HPDE6-E6E7 (cell line): ENCODE measurements at regions not wholly inside any gene's neighbourhood (a gene's known extent, or its start where the extent isn't known, plus 50 kb on each side); places are given as distances from the start of the nearest gene placed in this dataset.

Source experiments
- DNase-seq: peaks from one replicate; pipeline ENCODE4 v3.0.0; 2011; ENCODE audit warnings: missing footprints; ENCODE audit errors: extremely low spot score

DNA sequence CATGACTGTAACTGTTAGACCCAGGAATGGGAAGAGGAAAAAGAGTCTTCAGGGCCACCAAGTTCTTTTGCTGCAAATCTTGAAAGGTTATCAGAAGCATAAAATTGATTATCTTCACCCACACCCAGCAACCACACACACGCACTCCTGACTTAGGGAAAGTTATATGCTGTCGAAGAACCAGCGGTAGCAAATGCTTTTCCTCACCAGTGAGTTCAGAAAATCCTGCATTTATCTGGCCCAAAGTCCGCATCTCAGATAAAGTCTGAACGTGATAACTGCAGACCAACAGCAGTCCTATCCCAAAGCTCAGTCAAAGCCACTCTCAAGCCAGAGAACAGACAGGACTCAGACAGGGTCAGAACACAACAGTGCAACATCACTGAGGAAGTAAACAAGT lies 115.6 kb downstream of the IRS2 start:
- no peak for DNase-seq

DNA sequence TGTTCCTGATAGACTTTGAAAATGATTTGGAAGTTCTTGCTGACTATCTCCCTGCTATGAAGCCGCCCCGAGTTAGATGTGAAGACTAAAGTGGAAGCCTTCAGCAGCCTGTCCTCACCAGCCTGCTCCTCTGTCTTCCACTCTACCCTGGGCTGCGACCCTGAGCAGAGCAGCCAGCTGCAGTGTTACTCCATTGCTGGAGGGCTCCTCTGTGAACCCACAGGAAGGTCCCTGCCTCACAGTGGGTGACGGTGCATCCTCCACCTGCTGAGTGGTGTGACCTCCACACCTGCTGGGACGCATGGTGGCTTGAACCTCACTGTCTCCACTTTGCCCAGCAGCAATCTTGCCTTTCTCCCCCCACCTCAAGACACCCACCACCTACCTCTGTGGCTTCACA lies 116.4 kb downstream of the IRS2 start:
- DNase-seq = no peak

DNA sequence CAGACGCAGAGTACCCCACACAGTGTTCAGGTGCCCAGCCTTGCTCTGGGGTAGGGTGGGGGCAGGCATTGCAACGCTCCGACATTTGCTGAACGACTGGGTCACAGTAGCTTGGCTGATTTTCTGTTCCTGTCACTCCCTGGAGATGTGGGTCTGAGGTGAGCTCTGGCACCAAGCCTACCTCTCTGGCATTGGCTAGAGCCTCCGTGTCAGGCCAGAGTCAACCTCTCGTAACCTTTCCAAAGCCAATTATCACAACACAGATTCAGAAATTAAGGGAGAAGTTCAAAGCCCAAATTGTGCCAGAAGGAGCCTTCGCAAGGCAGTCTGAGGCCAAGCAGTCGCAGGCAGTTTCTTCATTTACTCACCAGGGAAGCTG lies 117.2 kb downstream of the IRS2 start:
- no peak for DNase-seq

DNA sequence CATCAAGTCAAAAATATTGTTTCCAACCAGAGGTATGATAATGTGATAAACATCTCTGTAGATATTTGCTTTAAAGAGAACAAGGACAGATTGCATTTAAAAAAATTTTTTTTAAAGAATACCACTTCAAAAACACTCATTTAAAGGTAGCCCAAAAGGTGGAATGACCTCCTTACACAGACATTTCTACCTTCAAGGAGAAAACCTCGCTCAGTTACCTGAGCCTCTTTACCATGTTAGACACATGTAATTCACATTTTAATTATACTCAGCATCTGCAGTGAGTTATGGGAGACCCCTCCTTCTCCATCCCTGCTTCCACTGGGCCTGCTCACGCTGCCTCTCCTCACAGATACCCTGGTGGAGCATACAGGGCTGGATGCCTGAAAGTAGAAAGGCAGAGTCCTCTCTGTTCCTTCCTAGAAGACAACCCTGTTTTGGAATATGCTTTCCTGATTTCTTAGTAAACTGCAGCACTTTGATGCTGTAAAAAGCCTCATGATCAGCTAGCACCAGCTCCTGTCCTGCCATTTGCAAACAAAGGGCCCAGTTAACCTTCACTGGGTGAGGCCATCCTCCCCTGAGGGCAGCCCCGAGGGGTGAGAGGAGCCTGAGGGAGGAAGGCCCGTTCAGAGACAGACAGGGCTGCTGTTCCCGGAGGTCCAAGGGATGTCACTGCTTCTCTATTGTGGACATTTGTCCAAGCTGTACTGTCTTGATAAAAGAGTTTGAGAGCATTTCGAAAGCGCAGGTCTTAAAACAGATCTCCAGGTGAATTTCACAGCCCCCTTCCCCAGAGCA lies 117.8 kb downstream of the IRS2 start:
- no peak for DNase-seq

DNA sequence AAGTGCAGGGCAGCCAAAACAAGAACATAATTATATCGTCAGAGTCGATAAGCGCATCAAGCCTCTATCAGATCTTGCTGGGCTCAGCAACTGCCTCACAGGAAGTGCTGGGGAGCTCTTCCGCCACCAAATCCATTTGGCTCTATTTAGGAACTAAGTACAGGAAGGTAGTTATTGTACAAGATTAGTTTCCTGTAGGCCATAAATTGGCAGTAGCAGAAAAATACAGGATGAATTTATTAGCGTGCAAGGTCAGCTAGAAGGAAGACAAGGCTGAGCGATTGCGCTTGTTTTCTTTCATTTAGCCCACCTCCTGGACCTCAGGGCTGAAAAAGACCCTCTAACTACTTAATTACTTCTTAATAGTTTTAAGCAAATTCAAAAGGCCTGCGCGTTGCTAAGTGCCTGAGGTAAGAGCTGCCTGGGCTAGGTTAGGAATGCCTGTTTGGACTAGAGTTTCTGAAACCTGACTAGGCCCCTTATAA lies 118.5 kb downstream of the IRS2 start:
- no peak for DNase-seq

DNA sequence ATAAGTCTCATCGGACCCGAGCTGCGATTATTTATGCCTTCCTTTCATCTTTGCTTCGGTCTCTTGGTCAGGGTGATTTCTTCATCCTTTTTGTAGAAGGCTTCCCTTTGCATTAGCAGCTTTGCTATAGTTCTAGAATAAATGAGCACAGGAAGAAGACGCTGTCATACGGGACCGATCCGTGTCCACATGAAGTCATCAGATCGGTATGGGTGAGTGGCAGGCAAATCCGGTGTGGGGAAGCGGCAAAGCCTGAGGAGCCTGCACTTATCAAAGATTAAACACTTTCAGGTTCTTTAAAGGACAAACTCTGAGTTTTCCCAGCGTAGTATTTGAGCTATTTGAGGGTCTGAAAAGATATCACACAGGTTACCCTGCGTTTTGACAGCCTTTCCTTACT lies 119.3 kb downstream of the IRS2 start:
- no peak for DNase-seq

DNA sequence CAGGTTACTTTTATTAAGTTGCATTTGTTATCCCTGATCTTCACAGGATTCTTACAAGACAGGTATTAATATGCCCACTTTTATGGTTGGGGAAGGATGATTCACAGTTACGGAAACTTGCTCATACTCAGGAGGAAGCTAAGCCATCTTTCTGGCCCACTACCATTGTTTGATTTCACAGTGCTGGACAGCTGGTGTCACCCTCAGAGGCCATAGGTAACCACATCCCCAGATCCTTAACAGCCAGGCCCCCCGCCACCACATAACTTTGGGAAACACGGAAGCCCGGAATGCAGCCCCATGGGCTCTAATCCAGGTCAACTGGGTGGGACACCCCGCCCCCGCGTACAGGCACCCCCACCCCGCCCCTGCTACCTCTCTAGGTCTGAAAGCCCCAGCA lies 119.7 kb downstream of the IRS2 start:
- DNase-seq = no peak

DNA sequence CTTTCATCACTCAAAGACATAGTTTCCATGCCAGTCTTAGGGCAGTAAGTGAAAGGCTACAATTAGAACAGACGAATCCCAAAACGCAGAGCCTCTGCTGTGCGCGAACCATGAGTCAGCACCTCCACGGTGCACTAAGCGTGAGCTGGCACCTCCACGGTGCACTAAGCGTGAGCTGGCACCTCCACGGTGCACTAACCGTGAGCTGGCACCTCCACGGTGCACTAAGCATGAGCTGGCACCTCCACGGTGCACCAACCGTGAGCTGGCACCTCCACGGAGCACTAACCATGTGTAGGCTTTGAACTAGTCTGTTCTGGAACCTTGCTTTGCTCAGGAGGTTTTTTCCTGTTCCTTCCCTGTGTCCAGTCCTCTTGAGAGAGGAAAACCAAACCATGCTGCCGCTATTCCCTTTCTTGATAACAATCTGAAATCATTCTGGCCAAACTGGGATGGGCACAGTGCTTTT lies 120.6 kb downstream of the IRS2 start:
- no peak for DNase-seq

DNA sequence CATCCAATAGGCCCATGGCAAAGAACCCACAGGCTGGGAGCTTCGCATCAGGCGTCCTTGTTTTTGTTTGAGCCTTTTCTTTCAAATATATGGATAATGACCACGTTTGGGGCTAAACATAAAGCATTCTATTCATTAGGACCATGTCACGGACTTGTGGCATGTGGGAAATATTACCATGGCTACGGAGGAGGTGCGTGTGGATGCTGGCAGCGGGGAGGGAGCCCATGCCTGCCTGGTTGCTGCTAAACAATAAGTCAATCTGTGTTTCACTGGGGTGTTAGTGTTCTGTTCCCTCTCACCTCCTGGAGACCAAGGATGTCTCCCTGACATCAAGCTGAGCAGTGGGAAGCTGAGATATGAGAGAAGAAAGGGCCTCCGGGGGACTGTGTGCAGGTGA lies 121.1 kb downstream of the IRS2 start:
- no peak for DNase-seq

DNA sequence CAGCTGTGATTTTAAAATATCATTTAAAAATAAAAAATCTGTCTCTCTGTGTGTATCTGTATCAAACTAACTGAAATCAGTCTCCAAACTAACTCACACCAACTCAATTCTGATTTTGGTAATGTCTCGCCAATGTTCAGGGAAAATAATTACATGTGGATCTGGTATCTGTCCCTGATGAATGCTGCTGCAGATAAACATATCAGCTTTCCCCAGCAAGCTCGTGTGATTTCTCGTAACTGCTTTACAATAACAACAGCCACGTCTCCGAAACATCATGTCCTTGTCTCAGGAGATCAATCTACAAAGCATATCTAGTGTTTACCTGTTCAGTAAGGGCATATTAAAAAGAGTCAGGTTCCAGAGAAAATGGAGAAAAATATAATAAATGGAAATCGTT lies 129.0 kb downstream of the IRS2 start:
- no peak for DNase-seq

DNA sequence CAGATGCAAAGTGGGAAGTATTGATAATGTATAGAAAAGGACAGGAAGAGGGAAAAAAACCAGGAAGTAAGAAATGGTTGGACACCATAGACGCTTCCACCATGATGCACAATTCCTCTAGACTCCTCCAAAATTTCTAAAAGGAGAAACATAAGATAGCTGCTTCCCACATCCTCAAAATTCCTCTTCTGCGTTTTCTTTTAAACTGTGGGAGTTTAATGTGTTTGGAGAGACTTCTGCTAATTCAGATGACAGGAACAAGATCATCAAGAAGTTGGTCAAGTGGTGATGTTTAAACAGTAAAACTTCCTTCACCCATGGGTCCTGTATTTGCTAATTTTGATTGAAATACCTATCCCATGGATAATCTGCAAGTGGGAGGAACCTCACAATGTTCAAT lies 130.2 kb downstream of the IRS2 start:
- no peak for DNase-seq

DNA sequence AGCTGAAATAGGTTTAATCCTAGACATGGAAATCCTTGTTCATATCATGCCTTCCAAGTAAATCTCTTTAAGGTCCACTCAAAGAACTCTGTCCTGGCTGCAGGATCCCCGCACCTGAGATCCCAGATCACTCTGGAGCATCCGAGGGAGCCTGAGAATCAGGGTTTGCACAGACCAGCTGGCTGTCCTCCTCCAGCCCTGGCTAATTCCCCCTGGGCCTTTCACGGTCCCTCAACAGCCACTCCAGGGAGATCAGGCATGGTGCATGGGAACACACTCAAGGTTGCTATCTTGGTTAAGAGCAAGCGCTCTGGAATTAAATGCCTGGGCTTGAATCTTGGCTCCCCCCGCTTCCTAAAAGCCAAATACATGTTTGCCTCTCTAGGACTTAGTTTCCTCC lies 130.8 kb downstream of the IRS2 start:
- DNase-seq = no peak

DNA sequence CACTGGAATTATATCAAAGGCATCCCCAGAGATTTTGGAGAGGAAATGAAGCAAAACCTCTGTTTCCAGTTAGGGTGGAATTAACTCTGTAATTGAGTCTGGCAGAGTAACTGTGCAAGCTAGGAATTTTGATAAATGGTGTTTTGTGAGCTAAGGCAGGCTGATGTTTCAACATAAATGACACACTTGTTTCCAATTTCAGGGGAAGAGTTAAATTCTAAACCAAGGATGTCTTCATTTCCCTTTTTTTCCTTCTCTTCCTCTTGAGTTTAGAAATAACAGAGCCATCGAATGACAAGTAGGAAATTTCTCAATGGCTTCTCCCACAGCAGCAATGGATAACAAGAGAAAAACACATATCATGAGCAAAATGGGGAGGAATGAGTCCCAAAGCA lies 131.2 kb downstream of the IRS2 start:
- no peak for DNase-seq

DNA sequence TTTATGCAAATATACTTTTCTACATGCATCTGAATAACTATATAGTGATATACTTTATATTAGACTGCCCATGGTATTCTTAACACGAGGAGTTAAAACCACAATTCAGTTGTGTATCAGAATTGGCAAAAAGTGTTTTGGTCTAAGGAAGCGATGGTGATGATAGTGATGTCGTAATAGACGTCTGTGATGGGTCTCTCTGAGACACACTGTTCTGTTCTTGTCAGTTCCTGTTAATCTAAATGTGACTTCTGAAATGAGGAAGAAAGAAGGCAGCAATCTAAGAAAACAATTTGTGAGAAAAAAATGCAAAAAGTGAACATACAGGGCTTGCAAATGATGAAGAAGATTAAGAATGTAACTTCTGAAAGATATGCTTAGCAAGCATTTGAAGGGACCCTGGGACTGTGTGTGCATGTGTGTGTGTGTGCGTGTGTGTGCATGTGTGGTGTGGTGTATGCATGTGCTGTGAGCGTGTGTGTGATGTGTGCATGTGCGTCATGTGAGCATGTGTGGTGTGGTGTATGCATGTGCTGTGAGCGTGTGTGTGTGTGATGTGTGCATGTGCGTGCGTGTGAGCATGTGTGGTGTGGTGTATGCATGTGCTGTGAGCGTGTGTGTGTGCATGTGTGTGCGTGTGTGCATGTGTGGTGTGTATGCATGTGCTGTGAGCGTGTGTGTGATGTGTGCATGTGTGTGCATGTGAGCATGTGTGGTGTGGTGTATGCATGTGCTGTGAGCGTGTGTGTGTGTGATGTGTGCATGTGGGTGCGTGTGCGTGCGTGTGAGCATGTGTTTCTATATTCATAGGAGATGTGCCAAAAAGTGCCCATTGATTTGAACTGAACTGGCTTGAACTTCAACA lies 131.8 kb downstream of the IRS2 start:
- no peak for DNase-seq

DNA sequence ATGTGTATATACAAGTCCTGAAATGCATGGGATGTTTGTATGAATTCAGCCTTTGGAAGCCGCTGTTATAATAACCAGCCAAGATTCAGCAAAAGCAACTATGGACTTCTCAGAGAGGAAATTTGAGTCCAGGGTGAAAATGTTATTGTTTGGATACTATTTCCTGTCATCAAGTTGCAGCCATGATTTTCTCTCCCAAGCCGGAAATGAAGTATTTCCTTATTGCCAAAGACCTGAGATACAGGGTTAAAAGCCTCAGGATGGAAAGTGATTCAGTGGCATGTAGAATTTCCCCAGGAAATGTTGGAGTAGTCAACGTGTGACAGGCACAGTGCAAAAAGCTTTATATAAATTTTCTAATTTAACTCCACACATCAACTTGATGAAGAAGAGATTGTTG lies 133.9 kb downstream of the IRS2 start:
- DNase-seq = no peak

DNA sequence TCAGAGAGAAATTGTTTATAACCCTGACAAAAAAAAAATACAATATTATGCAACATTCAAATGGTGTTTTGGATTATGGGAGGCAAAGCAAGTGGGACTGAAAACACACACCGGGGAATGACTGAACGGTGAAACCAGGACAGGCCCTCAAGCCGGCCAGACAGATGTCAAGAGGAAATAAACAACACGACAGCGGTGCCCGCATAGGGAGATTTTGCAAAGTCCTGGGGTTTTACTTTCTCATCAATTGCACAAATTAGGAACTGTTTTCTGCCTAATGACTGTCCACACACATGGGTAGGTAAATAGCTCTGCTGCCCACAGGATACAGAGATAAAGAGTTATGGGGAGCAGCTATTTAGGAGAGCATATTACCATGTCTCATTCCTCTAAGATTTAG lies 134.5 kb downstream of the IRS2 start:
- DNase-seq = no peak

DNA sequence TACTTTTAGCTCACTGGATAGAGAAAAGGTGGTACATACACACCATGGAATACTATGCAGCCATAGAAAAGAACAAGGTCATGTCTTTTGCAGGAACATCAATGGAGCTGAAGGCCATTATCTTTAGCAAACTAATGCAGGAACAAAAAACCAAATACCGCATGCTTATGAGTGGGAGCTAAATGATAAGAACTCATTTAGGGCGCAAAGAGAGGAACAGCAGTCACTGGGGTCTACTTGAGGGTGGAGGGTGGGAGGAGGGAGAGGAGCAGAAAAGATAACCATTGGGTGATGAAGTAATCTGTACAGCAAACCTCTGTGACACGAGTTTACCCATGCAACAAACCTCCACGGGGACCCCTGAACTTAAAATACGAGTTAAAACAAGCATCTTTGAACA lies 135.1 kb downstream of the IRS2 start:
- no peak for DNase-seq

DNA sequence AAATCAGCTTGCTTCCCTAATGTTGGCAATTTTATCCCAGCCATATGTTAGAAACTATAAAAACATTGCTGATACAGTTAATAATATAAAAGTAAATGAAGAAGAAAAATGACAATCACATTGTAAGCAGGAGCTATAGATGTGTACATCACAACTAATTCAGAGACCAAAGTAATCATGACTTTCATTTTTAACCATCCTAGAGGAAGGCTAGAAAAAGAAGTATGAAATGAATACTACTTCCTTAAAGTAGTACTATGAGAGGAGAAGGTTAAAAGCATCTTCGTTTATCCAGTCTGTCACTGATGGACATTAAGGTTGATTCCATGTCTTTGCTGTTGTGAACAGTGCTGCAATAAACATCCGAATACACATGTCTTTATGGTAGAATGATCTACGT lies 135.5 kb downstream of the IRS2 start:
- no peak for DNase-seq

DNA sequence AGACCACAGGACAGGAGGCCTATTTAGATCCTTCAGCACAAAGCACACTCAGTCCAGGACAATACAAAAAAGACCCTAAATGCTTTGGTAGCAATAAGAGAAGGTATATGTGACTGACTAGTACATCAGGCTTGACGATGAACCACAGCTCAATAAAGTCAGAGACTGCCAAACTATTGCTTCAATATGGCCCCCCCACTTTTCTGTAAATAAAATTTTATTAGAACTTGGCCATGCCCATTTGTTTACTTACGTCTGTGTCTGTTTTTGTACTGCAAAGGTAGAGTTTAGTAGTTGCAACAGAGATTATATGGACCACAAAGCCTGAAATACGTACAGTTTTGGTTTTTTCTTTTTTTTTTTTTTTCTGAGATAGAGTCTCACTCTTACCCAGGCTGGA lies 136.7 kb downstream of the IRS2 start:
- DNase-seq = no peak

DNA sequence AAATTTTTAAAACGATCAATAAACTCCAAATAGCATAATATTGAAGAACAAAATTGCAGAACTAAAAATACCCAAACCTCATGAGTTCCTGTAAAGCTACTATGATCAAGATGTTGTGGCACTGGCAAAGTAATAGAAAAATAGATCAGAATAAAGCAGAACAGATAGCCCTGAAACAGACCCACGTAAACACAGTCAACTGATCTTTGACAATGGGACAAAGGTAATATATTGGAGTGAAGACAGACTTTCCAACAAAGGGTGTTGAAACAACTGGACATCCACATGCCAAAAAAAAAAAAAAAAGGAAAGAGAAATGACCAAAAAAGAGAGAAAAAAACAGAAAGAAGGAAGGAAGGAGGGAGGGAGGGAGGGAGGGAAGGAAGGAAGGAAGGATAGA lies 138.7 kb downstream of the IRS2 start:
- no peak for DNase-seq

DNA sequence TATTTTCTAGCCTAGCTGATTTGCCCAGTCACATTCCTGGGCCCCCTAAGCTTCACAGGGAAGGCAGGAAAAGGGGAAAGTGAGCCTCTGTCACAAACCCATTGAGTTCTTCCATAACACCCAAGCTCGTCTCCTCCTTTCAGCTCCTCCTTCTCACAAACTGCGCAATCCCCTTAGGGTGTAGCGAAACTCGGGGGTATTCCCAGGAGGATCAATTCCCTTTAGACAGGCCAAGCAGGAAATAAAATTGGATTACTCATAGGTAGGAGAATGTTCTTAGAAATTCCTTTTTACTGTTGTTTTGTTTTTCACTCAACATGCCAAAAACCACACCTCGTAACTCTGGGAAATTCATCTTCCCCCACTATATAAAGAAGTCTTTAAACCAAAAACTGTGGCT lies 139.3 kb downstream of the IRS2 start:
- peak; percentile 53 for DNase-seq

DNA sequence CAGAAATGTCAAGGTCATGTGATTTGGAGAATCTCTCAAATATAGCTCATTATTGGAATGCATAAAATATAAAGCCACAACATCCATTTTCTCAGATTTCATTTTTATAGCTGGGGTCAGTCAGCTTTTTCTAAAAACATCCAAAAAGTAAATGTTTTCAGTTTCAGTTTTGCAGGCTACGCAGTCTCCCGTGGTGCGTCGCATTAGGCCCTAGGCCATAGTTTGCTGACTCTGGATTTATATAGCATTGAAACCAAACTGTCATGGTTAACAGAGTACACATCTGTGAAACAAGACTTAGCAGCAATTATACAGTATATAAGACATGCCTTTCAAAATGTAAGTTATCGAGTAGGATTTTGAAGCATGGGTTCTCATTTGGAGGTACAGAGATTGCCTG lies 140.0 kb downstream of the IRS2 start:
- DNase-seq = no peak

DNA sequence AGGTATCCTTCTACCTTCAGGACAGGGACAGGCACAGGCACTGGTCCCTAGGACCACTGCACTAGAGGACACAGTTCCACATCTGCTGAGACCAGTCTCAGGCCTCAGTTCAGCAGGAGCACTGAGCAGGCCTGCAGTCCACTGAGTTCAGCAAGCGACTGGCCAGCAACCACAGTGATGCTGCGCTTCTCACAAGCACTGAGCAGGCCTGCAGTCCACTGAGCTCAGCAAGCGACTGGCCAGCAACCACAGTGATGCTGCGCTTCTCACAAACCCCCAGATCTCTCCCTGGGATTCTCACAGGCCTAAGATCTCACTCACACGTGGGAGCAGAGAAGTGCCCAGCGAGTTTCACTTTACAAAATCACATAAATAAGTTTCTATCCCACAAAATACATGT lies 140.6 kb downstream of the IRS2 start:
- no peak for DNase-seq
